Activated CD8-positive, alpha-beta memory T cell treated with anti-CD3 and anti-CD28 coated beads, Interleukin-2, amount 50 U/mL, for 24 hours (primary cell): ENCODE measurements at regions not wholly inside any gene's neighbourhood (a gene's known extent, or its start where the extent isn't known, plus 50 kb on each side); places are given as distances from the start of the nearest gene placed in this dataset.

Source experiments
- DNase-seq: peaks from one replicate; pipeline ENCODE4 v3.0.0-alpha.2; 2020; ENCODE audit errors: extremely low read depth

DNA sequence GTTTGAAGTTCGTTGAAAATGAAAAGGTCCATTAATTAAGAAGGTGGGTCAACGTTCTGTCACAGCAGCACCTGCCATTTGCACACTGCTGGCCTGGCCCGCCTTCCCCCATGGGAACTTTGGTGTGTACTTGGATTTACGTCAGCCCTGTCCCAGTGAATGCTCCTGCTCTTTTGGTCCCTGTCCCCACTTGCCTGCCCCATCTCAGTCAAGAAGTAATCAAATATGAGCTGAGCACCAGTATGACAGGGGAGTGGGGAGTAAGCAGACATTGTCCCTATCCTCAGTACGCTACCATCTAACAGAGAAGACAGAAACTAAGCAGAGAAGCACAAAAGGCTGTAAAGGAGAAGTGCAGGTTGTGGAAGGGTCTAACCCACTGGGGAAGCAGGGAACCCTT is 65.1 kb downstream of the SLC4A3 start:
- no peak for DNase-seq

DNA sequence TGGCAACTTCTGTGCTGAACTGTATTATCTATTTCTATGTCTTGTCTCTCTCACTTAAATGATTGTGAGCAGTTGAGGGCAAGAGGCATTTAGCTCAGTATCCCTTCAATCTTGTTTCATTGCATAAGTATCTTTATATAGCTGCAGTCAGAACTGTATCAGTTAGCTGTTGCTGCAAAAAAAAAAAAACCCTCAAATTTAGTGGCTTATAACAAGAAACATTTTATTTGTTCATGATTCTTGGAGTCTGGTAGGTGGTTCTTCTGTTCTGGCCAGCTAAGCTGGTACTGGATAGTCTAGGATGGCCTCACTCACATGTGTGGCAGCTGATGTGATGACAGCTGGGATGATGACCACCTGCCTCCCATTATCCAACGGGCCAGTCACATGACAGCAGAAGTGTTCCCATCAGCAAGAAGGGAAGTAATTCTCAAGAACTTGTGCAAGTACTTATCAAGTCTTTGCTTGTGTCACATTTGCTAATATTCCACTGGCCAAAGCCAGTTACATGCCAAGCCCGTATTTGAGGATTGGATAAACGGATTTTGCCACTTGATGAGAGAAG is 67.8 kb downstream of the SLC4A3 start:
- DNase-seq: no peak

DNA sequence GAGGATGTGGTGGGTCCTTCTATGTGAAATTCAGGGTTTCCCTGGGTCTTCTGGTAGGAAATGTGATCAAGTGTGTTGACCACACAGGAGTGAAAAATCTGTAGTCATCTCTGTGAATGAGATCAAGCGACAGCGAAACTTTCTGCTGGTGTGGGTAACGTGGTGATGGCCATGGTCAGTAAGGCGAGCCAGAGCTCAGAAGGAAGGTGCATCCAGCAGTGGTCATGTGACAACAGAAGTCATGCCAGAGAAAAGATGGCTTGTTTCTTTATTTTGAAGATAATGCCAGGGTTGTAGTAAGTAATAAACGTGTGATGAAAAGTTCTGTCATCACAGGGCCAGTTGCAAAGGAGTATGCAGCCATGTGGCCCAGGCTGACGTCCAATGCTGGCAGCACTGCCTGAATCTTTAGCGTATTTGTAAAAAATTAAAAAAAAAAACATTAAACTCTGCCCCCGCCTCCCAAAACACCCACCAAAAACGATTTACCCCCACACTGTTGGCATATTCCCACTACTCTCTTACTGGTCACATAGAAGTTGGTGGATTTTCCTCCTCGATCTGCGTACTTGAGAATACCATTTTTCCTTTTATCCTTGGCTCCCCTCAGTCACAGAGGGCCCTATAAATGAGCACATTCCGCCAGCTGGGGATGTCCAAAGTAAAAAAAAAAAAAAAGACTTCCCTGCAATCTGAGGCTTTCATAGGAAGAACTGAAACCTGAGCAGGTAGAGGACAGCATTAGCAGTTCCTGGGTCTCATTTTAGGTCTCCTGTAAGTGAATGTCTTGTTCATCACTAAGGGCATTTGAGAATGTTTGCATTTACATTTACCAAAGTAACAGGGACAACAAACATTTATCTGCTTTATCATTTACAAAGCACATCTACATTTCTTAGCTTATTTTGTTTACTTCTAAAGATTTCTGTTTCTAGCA is 70.6 kb downstream of the SLC4A3 start:
- DNase-seq: no peak

DNA sequence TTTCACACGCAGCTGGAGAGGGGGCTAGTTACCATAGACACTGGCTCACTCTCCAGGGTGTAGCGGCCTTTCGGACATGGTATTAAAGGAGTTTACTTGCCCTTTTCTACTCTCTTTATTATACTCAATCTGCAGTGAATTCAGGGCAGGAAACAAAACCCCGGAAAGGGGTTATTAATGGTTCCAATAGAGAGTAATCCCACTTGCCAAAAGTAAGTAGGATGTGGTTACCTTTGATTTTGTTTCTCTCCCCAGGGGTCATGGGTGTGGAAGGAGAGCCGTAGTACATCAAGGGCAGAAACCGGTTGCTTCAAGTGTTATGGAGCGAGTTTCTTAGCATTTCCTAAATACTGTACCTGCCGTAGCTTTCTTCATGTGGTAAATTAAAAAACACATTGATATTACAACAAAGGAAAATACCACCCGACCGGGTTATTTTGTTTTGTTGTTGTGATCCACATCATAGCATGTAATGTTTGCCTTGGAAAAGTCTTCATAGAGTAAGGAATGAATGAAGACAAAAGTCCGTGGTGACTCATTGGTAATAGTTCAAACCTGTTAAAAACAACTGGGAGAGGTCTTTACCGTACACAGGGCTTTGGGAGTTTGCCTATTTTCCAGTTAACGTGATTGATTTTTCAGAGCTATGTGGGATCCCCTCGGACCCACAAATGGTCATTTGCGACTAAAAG is 71.5 kb downstream of the SLC4A3 start:
- DNase-seq: no peak

DNA sequence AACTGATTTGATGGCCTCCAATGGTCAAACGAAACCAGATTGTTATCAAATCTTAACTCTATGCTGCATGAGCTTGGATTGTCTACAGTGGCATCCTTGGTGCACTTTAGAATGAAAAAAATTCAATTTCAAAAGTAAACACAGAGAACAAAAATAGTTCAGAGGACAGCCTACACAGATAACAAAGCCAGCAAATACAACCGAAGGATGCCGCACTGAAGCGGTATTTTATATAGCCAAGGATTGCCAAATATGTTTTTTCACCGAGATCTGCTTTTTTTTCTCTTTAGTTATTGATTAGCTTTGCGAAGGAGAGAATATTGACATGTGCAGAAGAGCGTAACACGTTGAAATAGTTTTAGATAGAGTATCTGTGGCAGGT is 72.0 kb downstream of the SLC4A3 start:
- no peak for DNase-seq

DNA sequence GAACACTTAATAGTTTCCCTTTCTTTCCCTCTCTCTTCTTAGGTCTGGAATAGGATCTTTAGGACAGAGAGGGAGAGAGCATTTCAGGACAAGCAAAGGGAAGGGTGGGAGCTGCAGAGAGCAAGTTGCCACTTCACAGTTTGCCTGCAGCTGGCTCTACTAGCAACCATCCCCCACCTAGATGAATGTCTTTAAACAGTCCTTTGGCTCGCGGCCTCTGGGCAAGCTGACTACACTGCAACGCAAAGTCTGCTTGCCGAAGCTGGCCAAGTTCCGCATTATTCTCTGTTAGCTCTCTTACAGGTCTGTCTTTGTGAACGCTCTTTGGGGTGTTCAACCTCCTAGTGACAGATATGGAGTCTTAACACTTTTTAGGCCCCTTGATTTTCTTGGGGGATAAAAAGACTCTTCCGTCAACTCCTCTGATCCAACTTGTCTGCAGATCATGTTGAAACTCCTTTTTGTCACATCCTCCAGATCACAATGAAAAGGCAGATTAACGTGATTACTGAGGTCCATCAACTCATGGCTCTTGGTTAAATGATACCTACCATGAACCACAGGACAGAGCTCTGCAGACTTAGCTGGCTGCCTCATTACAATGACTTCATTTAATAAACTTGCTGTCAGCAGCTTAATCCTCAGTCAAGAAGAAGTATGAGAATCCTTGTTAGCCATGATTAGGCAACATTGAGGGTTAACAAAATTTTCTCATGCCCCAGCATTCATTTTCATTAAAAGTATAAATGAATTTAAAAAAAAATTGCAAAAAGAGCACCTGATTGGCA is 74.6 kb downstream of the SLC4A3 start:
- DNase-seq: no peak

DNA sequence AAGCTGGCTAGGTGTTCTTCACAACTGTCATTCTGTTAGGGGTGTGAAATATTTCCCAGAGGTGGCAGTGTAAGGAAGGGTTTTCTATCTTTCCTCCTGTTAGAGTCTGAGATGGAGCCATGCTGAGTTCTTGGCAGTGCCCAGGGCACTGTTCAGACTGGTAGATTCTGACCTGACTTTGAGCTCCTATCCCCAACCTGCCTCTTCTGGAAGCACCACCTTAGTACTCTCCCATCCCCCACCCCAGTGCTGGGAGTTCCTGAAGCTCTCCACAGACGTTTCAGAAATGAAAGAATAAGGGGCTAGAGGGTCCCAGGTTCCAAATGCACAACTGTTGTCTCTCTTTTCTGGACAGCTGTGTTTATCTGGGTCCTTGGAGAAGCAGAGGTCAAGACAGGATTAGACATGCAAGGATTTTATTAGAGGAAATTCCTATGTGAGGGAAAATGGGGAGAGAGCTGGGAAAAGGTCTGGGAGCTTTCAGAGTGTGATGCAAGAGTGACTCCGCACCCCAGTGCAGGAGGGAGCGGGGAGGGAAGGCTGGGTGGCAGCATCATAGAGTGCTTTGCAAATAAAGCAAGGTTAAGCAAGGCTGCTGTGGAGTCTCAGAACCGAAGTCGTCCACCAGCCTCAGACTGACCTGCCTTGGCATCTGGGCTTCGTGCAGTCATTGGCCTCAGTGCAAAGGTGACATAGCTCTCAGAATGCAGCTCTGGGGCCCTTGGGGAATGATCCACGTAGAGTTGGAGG is 75.5 kb downstream of the SLC4A3 start:
- no peak for DNase-seq

DNA sequence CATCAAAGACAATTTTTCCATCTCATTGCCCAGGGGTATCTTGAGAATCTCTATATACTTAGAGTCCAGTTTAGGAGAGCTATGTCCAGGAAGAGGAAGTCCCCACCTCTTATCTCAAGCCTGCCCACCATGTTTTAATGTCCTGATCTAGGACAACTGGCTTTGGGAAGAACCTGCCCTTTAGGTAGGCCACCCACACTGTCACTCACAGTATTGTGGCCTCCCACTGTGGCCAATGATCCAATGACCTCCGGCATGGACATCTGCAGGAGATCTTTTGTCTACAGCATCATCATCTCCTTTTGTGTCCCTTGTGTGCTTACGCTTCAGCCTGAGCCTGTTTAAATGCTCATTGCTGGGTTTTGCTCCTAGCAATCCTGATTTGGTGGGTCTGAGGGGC is 77.4 kb downstream of the SLC4A3 start:
- no peak for DNase-seq

DNA sequence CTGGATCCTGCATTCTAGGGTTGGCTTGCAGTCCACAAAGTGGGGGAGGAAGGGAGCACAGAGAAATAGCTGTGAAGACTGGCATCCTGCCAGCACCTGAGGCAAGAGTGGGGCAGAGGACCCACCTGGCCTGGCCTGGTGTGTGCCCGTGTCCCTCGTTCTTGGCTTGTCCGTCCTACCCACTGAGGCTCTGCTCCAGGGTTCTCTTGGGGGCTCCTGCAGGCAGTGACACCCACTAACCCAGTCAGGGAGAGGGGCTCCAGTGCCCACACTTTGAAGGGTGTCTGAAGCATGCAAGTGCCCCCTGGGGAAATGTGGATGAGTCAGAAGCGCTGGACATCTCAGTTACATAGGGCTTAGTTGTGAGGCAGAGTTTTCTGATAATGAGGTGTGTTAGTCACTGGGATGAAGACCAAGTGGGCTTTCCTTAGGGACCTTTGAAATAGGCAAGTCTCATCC is 79.4 kb downstream of the SLC4A3 start:
- no peak for DNase-seq

DNA sequence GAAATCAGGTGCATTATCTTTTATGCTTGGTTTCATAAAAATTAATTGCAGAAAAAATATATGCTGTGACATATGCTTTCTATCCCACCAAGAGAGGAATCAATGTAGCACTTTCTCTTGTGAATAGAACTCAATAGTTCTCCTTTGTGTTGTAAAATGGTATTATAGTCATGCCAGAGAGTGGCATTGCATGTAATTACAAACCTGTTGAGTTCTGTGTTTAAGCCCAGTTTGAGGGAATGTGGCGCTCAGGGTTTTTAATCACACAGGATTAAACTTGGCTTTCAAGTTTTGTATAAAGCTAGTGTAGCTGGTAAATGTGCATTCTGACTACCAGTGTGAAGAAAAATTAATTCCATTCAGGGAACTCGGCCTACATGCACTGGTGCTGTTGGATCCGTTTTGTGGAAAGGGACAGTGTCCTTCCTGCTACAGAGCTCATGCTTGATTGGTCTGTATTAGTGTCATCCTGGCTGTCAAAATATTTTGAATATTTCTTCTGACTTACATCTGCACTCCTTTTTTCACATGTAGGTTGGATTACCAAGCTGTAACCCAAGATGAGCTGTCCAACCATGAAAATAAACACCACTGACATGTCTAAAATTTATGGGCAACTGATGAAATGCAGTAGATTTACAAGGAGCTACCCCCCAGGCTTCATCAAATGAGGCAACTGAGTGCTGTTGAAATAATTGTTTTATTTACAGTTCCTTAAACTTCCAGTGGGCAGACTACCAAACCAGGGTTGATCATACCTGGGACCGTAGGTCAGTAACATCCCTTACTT is 80.3 kb downstream of the SLC4A3 start:
- no peak for DNase-seq

DNA sequence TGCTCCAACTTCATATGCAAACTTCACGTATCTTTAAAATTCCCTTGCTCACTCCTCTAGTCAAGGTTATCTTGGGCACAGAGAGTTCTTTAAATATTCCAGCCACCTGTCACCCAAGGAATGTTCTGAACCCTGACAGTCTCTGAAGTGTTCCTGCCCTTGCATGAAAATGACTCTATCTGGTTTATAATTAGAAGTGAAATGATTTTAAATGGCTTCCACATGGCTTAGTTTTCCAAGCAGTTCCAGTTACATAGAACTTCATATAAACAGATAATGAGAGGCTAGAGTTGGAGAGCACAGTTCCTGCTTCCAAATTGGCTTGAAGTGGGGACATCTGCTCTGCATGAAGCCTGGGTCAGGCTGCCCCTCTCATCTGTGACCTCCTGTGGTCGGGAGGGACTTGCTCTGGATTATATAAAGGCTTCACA is 81.9 kb downstream of the SLC4A3 start:
- no peak for DNase-seq

DNA sequence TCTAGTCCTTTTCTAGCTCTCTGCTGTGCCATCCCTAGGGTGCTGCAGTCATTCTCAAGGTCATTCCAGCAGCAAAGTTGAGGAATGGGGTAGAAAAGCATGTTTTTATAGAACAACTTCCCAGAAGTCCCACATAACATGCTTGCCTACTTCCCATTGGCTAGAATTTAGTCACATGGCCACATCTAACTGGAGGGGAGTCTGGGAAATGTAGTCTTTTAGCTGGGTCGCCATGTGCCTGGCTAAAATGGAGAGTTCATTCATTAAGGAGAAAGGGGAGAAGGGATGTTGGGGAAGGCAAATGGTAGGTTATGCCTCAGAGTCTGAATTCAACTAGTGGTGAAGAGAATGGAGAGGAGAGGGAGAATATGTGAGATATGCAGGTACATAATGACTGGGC is 85.7 kb downstream of the SLC4A3 start:
- DNase-seq: no peak

DNA sequence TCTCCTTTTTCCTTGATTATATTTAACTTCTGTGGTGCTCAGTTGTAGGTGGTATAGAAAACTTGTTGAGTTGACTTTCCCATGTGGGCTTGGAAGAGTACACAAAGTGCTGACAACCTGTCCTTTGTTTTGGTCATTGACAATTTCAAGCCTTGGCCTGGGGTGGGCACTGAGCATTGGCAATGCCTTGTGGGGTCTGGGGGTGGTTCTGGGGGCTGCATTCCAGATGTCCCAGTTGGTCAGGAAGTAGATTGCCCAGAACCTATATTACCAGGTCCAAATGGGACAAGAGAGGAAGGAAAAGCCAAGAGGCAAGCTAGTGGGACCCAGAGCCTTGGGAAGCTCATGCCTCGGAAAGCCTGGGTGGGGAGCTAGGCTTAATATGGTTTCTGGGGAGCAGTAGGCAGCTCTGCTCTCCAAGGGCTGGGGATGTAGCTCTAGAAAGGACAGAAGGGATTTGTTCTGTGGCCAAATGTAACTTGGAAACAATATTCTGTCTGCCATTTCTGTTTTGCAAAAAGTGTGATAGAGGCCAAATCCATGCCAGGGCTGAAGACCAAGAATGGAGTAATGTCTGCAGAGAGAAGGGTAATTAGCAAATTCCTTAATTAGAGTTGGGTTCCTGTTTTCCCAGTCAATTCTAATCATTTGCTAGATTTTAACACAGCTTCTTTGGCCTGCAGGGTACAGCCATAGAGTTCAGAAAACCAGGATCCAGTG is 87.4 kb downstream of the SLC4A3 start:
- DNase-seq: no peak

DNA sequence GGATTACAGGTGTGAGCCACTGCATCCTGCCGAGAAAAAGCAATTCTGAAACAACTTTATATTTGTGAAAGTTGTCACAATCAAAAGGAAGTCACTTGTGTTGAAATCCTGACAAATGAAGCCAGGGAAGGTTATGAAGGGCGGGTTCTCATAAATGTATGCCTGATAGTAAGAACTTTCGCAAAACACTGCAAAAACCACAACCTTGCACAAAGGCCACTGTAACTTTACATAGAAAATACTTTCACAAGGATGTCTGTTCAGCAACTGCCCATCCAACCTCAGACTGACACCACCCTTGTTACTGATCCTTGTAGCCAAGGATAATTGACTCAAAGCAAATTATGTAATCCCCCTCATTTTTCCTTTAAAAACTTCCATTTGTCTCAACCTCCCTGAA is 90.6 kb downstream of the SLC4A3 start:
- no peak for DNase-seq

DNA sequence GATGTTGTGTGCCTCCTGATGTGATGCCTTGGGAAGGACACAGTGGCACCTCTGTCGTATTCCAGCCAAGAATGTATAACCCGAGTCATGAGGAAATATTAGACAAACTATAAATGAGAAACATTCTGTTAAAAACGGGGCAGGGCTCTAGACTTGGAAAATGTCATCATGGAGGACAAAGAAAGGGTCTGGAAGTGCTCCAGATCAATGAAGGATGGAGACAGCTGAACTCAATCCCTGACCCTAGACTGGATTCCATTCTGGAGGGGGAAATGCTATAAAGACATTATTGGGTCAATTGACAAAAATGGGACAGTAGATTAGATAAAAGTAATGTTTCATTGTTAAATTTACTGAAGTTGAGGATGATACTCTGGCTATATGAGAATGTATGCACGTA is 92.1 kb downstream of the SLC4A3 start:
- no peak for DNase-seq

DNA sequence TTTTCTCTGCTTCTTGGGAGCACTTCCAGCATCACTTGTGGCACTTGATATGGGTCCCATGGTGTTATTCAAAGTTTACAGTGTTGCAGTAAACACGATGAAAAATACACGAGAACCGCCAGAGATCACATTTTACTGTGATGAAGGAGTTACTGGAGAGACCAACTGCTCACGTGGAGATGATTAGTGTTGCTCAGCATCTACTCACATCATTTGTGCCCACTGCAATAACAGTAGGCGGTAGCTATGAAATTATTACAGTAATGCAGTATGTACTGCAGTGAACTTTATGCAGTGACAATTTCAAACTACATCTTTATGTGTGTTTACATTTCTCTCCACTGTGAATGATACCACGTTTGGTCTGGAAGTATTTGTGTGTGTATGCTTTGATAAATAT is 93.5 kb downstream of the SLC4A3 start:
- no peak for DNase-seq

DNA sequence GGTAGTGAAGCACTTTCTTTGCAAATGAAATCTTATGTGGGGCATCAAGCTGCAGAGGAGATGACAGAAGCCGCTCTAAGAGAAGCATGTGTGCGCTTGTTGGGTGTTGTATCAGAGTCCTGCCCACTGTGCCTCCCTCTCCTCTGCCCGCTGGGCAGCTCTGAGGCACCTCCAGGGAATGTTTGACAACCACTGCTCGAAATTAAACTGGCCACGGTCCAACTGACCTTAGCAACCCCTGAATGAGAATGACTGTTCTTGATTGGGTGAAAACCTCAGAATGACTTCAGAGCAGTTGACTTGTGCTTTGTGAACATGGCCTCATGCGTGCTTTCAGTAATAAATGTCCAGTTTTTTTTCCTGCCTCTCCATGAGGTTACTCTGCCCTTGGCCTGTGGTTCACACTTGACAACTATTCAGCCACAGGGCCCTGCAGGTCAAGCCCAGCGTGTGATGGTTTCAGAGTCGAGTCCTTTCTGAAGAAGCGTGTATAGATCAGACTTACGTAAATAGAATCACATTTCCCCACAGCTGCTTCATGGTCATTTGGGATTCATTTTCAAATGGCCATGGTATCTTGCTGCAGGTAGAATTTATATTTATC is 94.9 kb downstream of the SLC4A3 start:
- no peak for DNase-seq

DNA sequence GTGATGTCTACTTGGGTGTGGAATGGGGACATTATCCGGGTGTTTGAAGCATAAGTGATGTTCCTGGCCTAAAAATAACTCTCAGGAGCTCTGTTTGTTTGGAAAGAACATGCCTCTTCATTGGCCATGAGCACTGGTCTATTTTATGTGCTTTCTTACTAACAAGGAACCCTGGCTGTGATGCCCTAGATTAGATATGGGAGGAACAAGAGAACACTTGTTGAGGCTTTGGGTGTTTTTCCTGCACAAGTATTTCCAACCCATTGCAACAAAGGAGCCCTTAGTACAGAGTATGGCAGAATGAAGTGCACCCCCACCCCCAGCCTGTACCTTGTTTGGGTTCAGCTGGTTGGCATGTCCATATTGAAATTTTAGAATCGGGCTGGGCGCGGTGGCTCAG is 95.9 kb downstream of the SLC4A3 start:
- no peak for DNase-seq

DNA sequence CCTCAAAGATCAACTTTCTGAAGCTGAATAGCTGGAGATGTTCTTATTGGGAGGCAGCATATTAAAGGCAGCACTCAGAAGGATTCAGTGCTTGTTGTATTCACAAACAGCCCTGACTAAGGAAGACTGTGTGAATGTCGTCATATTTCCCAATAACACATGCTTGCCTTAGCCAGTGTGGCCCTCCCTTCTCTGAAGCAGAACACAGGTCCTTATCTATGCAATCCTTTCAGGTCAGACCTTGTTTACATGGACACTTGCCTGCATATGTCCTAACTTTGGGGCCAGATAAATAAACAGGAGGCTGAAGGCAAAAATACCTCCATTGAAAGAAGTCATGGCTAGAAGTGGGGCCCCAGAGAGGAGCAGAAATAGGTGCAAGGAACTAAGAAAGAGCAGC is 97.2 kb downstream of the SLC4A3 start:
- no peak for DNase-seq
